ENCODE measurements at regions not wholly inside any gene's neighbourhood (a gene's known extent, or its start where the extent isn't known, plus 50 kb on each side); places are given as distances from the start of the nearest gene placed in this dataset.

GRCh38 chr5:89246252-89246651 is 363.3 kb upstream of the MEF2C start:
- no peak overlapping the region for H3K4me3 ChIP-seq (ENCODE audit: low read depth in 1 of 2, low read length in 2 of 2)
- no peaks in the 10 kb centered on the region for H3K9me3 ChIP-seq (ENCODE audit: control insufficient read depth in 1 of 2, low read length in 2 of 2)
- no peak overlapping the region for H3K27ac ChIP-seq (ENCODE audit: low read length)
- H3K27me3 ChIP-seq (ENCODE audit: low read depth, low read length), result no peaks in the 10 kb centered on the region
- H3K4me1 ChIP-seq (ENCODE audit: control insufficient read depth in 1 of 2, insufficient read depth in 2 of 2, low read length in 2 of 2), result no peaks in the 10 kb centered on the region
- no peaks in the 10 kb centered on the region for H3K36me3 ChIP-seq (ENCODE audit: control insufficient read depth in 1 of 2, insufficient read depth in 2 of 2, low read length in 2 of 2)

- no peaks in the 10 kb centered on the region for H3K36me3 ChIP-seq (ENCODE audit: control insufficient read depth in 1 of 2, insufficient read depth in 2 of 2, low read length in 2 of 2)
Observed at GRCh38 chr5:89243611-89244010, 360.6 kb upstream of the MEF2C start.

DNA sequence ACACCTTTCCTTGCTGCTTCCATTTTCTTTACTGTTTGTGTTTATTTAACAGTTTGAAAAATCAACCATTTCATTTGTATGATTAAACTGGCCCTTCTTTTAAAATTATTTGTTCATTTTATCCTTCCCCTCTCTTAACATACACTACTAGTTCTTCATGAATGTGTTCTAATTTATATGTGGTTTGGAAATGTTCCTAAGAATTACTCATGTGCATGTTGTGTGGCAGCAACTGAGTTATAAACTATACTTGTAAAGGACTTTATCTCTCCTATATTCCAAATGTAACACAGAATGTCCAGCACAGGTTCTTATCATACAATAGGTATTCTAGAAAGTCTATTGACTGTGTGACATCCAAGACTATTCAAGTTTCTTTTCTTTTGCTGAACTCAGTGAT is 358.2 kb upstream of the MEF2C start:
- Histone ChIP-seq H3K9me3 (ENCODE audit: control insufficient read depth in 1 of 2, low read length in 2 of 2) (no peaks in the 10 kb centered on the region), H3K27ac (ENCODE audit: low read length) (no peak overlapping the region), H3K4me3 (ENCODE audit: low read depth in 1 of 2, low read length in 2 of 2) (no peak overlapping the region), H3K4me1 (ENCODE audit: control insufficient read depth in 1 of 2, insufficient read depth in 2 of 2, low read length in 2 of 2) (no peaks in the 10 kb centered on the region), H3K27me3 (ENCODE audit: low read depth, low read length) (no peaks in the 10 kb centered on the region), H3K36me3 (ENCODE audit: control insufficient read depth in 1 of 2, insufficient read depth in 2 of 2, low read length in 2 of 2) (no peaks in the 10 kb centered on the region)

More at GRCh38 chr5:89243611-89244010, 360.6 kb upstream of the MEF2C start:
- Histone ChIP-seq H3K9me3 (ENCODE audit: control insufficient read depth in 1 of 2, low read length in 2 of 2) (no peaks in the 10 kb centered on the region), H3K27ac (ENCODE audit: low read length) (no peak overlapping the region), H3K4me1 (ENCODE audit: control insufficient read depth in 1 of 2, insufficient read depth in 2 of 2, low read length in 2 of 2) (no peaks in the 10 kb centered on the region), H3K4me3 (ENCODE audit: low read depth in 1 of 2, low read length in 2 of 2) (no peak overlapping the region), H3K27me3 (ENCODE audit: low read depth, low read length) (no peaks in the 10 kb centered on the region)

DNA sequence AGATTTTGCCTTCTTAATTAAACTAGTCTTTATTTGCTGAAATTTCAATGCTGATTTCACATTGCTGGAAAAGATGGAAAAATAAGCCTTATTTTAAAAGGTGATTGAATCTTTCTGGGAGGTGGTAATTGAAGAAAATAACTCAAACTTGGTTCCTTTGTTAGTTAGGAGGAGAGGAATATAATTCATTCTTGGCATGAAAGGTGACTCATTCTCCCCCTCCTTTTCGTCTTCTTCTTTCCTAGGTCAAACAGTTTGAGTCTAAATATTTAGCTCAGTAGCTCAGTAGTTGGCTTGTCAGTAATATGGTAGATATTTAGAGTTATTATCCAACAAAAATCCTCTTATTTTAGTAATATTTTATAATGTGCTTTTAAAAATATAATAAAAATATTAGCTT is 353.9 kb upstream of the MEF2C start:
- Histone ChIP-seq H3K4me3 (ENCODE audit: low read depth in 1 of 2, low read length in 2 of 2) (no peak overlapping the region), H3K27me3 (ENCODE audit: low read depth, low read length) (no peaks in the 10 kb centered on the region), H3K36me3 (ENCODE audit: control insufficient read depth in 1 of 2, insufficient read depth in 2 of 2, low read length in 2 of 2) (no peaks in the 10 kb centered on the region), H3K27ac (ENCODE audit: low read length) (no peak overlapping the region), H3K9me3 (ENCODE audit: control insufficient read depth in 1 of 2, low read length in 2 of 2) (no peaks in the 10 kb centered on the region), H3K4me1 (ENCODE audit: control insufficient read depth in 1 of 2, insufficient read depth in 2 of 2, low read length in 2 of 2) (no peaks in the 10 kb centered on the region)

DNA sequence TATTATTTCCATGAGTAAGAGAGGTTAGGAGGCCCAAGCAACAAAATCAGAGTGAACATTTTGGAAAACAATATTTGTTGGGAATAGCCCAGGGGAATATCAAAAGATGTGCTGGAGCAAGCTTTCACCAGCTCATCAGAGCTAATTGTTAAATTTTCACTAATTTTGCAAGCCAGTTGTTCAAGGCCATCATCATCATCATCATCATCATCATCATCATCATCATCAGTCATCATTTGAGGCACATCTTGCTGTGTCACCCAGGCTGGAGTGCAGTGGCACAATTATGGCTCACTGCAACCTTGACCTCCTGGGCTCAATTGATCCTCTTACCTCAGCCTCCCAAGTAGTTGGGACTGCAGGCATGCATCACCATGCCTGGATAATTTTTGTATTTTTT is 350.5 kb upstream of the MEF2C start:
- H3K4me3 ChIP-seq (ENCODE audit: low read depth in 1 of 2, low read length in 2 of 2), result no peak overlapping the region
- no peak overlapping the region for H3K27ac ChIP-seq (ENCODE audit: low read length)
- no peaks in the 10 kb centered on the region for H3K36me3 ChIP-seq (ENCODE audit: control insufficient read depth in 1 of 2, insufficient read depth in 2 of 2, low read length in 2 of 2)
- H3K4me1 ChIP-seq (ENCODE audit: control insufficient read depth in 1 of 2, insufficient read depth in 2 of 2, low read length in 2 of 2), result no peaks in the 10 kb centered on the region
- no peaks in the 10 kb centered on the region for H3K27me3 ChIP-seq (ENCODE audit: low read depth, low read length)
- no peaks in the 10 kb centered on the region for H3K9me3 ChIP-seq (ENCODE audit: control insufficient read depth in 1 of 2, low read length in 2 of 2)

DNA sequence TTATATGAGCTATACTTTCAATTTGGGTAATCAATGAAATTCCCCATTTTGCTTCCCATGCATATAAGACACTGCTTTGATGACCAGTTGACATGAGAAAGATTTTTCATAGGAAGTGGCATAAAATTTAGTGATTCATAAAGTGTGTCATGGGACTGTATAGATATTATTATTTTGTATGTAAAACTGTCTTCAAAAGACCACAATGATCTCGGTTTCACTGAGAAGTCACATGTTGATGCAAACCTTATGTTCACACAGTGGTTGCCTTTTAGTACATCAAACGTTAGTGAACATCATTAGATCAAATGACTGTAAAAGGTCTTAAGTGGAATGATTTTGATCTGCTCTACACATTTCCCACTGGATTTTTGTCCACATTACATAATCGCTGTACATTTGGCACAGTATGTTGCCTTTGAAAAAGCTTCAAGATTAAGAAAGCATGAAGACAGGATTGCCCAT is 349.2 kb upstream of the MEF2C start:
- Histone ChIP-seq H3K9me3 (ENCODE audit: control insufficient read depth in 1 of 2, low read length in 2 of 2) (no peaks in the 10 kb centered on the region), H3K4me3 (ENCODE audit: low read depth in 1 of 2, low read length in 2 of 2) (no peak overlapping the region), H3K36me3 (ENCODE audit: control insufficient read depth in 1 of 2, insufficient read depth in 2 of 2, low read length in 2 of 2) (no peaks in the 10 kb centered on the region), H3K27me3 (ENCODE audit: low read depth, low read length) (no peaks in the 10 kb centered on the region), H3K27ac (ENCODE audit: low read length) (no peak overlapping the region), H3K4me1 (ENCODE audit: control insufficient read depth in 1 of 2, insufficient read depth in 2 of 2, low read length in 2 of 2) (no peaks in the 10 kb centered on the region)

DNA sequence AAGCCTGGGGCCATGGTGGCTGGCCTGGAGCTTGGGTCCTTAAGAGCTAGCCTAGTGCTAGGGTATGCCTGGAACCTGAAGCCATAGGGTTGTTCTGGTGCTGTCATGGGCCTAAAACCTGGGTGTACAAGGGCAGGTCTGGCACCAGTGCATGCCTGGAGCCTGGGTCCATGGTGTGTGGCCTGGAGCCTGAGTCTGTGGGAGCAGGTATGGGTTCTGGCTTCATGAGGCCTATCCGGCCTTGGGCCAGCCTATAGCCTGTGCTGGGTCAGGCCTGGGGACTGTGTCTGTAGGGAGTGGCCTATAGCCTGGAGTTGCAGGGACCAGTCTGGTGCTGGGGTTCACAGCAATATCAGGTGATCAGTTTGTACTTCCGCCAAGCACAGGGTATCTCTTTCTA is 347.2 kb upstream of the MEF2C start:
- H3K4me3 ChIP-seq (ENCODE audit: low read depth in 1 of 2, low read length in 2 of 2), result no peak overlapping the region
- no peaks in the 10 kb centered on the region for H3K4me1 ChIP-seq (ENCODE audit: control insufficient read depth in 1 of 2, insufficient read depth in 2 of 2, low read length in 2 of 2)
- H3K27me3 ChIP-seq (ENCODE audit: low read depth, low read length), result no peaks in the 10 kb centered on the region
- H3K27ac ChIP-seq (ENCODE audit: low read length), result no peak overlapping the region
- no peaks in the 10 kb centered on the region for H3K36me3 ChIP-seq (ENCODE audit: control insufficient read depth in 1 of 2, insufficient read depth in 2 of 2, low read length in 2 of 2)
- H3K9me3 ChIP-seq (ENCODE audit: control insufficient read depth in 1 of 2, low read length in 2 of 2), result no peaks in the 10 kb centered on the region

DNA sequence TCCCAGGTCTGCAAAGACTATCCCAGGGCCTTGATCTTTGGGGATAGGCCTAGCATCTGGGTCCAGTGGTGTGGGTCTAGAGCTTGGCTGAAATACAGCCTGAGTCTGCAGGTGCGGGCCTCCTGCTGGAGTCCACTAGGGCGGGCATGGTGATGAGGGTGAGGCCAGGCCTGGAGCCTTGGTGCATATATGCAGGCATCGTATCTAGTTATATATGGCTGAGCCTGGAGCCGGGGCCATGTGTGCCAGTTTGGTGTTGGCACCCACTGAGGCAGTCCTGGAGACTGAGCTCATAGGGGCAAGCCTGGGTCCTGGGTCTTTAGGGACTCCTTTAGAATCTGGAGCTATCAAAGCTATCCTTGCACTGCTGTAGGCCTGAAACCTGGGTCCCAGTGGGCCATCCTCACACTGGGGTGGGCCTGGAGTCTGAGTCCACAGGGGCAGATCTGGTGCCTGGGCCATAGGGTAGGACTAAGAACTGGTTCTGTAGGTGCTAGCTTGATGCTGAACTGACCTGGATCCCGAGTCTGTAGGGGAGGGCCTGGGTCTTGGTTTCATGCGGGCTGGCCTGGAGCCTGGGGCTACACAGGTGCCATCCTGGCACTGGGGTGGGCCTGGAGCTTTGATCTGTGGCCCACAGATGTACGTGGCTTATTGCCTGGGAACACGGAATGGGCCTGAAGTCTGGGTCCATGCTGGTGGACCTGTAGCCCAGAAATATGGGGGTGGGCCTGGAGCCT is 346.5 kb upstream of the MEF2C start:
- no peaks in the 10 kb centered on the region for H3K4me1 ChIP-seq (ENCODE audit: control insufficient read depth in 1 of 2, insufficient read depth in 2 of 2, low read length in 2 of 2)
- no peak overlapping the region for H3K27ac ChIP-seq (ENCODE audit: low read length)
- H3K4me3 ChIP-seq (ENCODE audit: low read depth in 1 of 2, low read length in 2 of 2), result no peak overlapping the region
- H3K27me3 ChIP-seq (ENCODE audit: low read depth, low read length), result no peaks in the 10 kb centered on the region
- H3K36me3 ChIP-seq (ENCODE audit: control insufficient read depth in 1 of 2, insufficient read depth in 2 of 2, low read length in 2 of 2), result no peaks in the 10 kb centered on the region
- H3K9me3 ChIP-seq (ENCODE audit: control insufficient read depth in 1 of 2, low read length in 2 of 2), result no peaks in the 10 kb centered on the region

- no peaks in the 10 kb centered on the region for H3K36me3 ChIP-seq (ENCODE audit: control insufficient read depth in 1 of 2, insufficient read depth in 2 of 2, low read length in 2 of 2)
- no peaks in the 10 kb centered on the region for H3K27me3 ChIP-seq (ENCODE audit: low read depth, low read length)
- no peaks in the 10 kb centered on the region for H3K4me1 ChIP-seq (ENCODE audit: control insufficient read depth in 1 of 2, insufficient read depth in 2 of 2, low read length in 2 of 2)
- no peak overlapping the region for H3K4me3 ChIP-seq (ENCODE audit: low read depth in 1 of 2, low read length in 2 of 2)
- no peaks in the 10 kb centered on the region for H3K9me3 ChIP-seq (ENCODE audit: control insufficient read depth in 1 of 2, low read length in 2 of 2)
- H3K27ac ChIP-seq (ENCODE audit: low read length), result no peak overlapping the region
Observed at GRCh38 chr5:89228355-89228754, 345.4 kb upstream of the MEF2C start.

DNA sequence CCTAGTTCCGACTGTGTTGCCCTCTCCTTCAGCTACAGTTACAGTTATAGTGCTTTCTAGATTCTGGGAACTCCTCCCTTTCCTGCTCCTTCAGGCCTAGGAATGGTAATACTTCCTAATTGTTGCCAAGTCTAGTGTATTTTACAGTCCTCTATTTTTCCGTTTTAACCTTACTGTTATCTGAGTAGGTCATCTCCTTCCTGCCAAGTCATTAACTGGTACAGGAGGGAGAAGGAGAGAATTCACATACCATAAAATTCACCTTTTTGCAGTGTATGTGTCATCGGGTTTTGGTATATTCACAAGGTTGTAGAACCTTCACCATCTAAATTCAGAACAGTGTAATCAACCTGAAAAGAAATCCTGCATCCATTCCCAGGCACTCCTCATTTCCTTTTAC is 335.4 kb upstream of the MEF2C start:
- Histone ChIP-seq H3K36me3 (ENCODE audit: control insufficient read depth in 1 of 2, insufficient read depth in 2 of 2, low read length in 2 of 2) (no peaks in the 10 kb centered on the region), H3K9me3 (ENCODE audit: control insufficient read depth in 1 of 2, low read length in 2 of 2) (no peaks in the 10 kb centered on the region), H3K4me1 (ENCODE audit: control insufficient read depth in 1 of 2, insufficient read depth in 2 of 2, low read length in 2 of 2) (no peaks in the 10 kb centered on the region), H3K4me3 (ENCODE audit: low read depth in 1 of 2, low read length in 2 of 2) (no peak overlapping the region), H3K27ac (ENCODE audit: low read length) (no peak overlapping the region), H3K27me3 (ENCODE audit: low read depth, low read length) (no peaks in the 10 kb centered on the region)

DNA sequence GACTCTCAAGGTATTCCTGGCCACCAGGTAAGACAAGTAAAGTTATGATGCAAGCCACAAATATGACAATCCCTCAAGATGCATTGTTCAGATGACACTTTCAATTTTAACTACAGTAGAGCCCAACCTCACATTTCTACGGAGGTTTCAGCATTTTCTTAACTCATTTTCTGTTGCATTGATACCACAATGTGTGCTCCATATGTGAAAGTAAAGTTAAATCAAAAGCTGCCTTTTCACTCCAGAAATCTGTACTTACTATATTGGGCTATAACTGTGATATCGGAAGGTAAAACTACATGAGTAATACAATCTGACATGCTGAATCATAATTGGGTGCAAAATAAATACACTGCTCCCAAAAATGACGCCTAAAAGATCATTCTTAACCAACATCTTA is 333.6 kb upstream of the MEF2C start:
- Histone ChIP-seq H3K36me3 (ENCODE audit: control insufficient read depth in 1 of 2, insufficient read depth in 2 of 2, low read length in 2 of 2) (no peaks in the 10 kb centered on the region), H3K9me3 (ENCODE audit: control insufficient read depth in 1 of 2, low read length in 2 of 2) (no peaks in the 10 kb centered on the region), H3K27me3 (ENCODE audit: low read depth, low read length) (no peaks in the 10 kb centered on the region), H3K4me1 (ENCODE audit: control insufficient read depth in 1 of 2, insufficient read depth in 2 of 2, low read length in 2 of 2) (no peaks in the 10 kb centered on the region), H3K4me3 (ENCODE audit: low read depth in 1 of 2, low read length in 2 of 2) (no peak overlapping the region), H3K27ac (ENCODE audit: low read length) (no peak overlapping the region)

- no peak overlapping the region for H3K4me3 ChIP-seq (ENCODE audit: low read depth in 1 of 2, low read length in 2 of 2)
Observed at GRCh38 chr5:89213573-89213972, 330.6 kb upstream of the MEF2C start.

More at GRCh38 chr5:89213573-89213972, 330.6 kb upstream of the MEF2C start:
- Histone ChIP-seq H3K27me3 (ENCODE audit: low read depth, low read length) (no peaks in the 10 kb centered on the region), H3K27ac (ENCODE audit: low read length) (no peak overlapping the region), H3K9me3 (ENCODE audit: control insufficient read depth in 1 of 2, low read length in 2 of 2) (no peaks in the 10 kb centered on the region), H3K36me3 (ENCODE audit: control insufficient read depth in 1 of 2, insufficient read depth in 2 of 2, low read length in 2 of 2) (no peaks in the 10 kb centered on the region), H3K4me1 (ENCODE audit: control insufficient read depth in 1 of 2, insufficient read depth in 2 of 2, low read length in 2 of 2) (no peaks in the 10 kb centered on the region)

Data from muscle layer of duodenum (tissue), 2 donors.